Ishikawa (cell line): ENCODE measurements at regions not wholly inside any gene's neighbourhood (a gene's known extent, or its start where the extent isn't known, plus 50 kb on each side); places are given as distances from the start of the nearest gene placed in this dataset.

ENCODE experiments used
- CEBPB ChIP-seq: IDR thresholded peaks from 2 replicates; pipeline ENCODE4 v1.6.1; 2012
- CREB1 ChIP-seq: IDR thresholded peaks from 2 replicates; pipeline ENCODE4 v1.6.1; 2012; ENCODE audit warnings: low read depth
- EGR1 ChIP-seq: IDR thresholded peaks from 2 replicates; pipeline ENCODE4 v1.6.1; 2012
- EP300 ChIP-seq: IDR thresholded peaks from 2 replicates; pipeline ENCODE4 v1.6.1; 2012; ENCODE audit warnings: borderline replicate concordance
- FOXM1 ChIP-seq: IDR thresholded peaks from 2 replicates; pipeline ENCODE4 v1.6.1; 2012; ENCODE audit warnings: low read depth, borderline replicate concordance
- MAX ChIP-seq: IDR thresholded peaks from 2 replicates; pipeline ENCODE4 v1.6.1; 2012
- NFIC ChIP-seq: IDR thresholded peaks from 2 replicates; pipeline ENCODE4 v1.6.1; 2012
- RAD21 ChIP-seq: IDR thresholded peaks from 2 replicates; pipeline ENCODE4 v1.6.1; 2012; ENCODE audit warnings: low read depth
- REST ChIP-seq: IDR thresholded peaks from 2 replicates; pipeline ENCODE4 v1.6.1; 2012; ENCODE audit warnings: low read depth, mild to moderate bottlenecking
- TAF1 ChIP-seq: IDR thresholded peaks from 2 replicates; pipeline ENCODE4 v1.6.1; 2012; ENCODE audit warnings: low read depth, mild to moderate bottlenecking
- TCF12 ChIP-seq: IDR thresholded peaks from 2 replicates; pipeline ENCODE4 v1.6.1; 2012; ENCODE audit warnings: low read depth
- TEAD4 ChIP-seq: IDR thresholded peaks from 2 replicates; pipeline ENCODE4 v1.6.1; 2012
- USF1 ChIP-seq: IDR thresholded peaks from 2 replicates; pipeline ENCODE4 v1.6.1; 2012
- YY1 ChIP-seq: IDR thresholded peaks from 2 replicates; pipeline ENCODE4 v1.6.1; 2012; ENCODE audit warnings: low read depth
- ZBTB7A ChIP-seq: IDR thresholded peaks from 2 replicates; pipeline ENCODE4 v1.6.1; 2012; ENCODE audit warnings: low read depth

- TF ChIP-seq FOXM1 = no peak
- TF ChIP-seq YY1 = no peak
- no peak for TF ChIP-seq MAX
- no peak for TF ChIP-seq USF1
- no peak for TF ChIP-seq TAF1
Observed at GRCh38 chr7:109049366-109049765, 479.7 kb downstream of the DNAJB9 start.

- TF ChIP-seq NFIC (no peak), REST (no peak), ZBTB7A (no peak), TCF12 (no peak), EGR1 (no peak), FOXM1 (no peak), USF1 (no peak), CEBPB (no peak), TAF1 (no peak), YY1 (no peak), RAD21 (no peak), EP300 (no peak), TEAD4 (no peak), MAX (no peak), CREB1 (no peak)
Observed at GRCh38 chr7:109059089-109059488, 489.4 kb downstream of the DNAJB9 start.

- TF ChIP-seq TCF12 = no peak
- TF ChIP-seq ZBTB7A = no peak
Observed at GRCh38 chr7:109062798-109063197, 493.1 kb downstream of the DNAJB9 start.

GRCh38 chr7:109073543-109073942, 503.9 kb downstream of the DNAJB9 start:
- no peak for TF ChIP-seq TEAD4
- TF ChIP-seq USF1 = no peak
- no peak for TF ChIP-seq RAD21
- TF ChIP-seq CEBPB = no peak
- no peak for TF ChIP-seq YY1
- TF ChIP-seq ZBTB7A = no peak
- no peak for TF ChIP-seq FOXM1
- TF ChIP-seq TCF12 = no peak
- TF ChIP-seq REST = no peak
- no peak for TF ChIP-seq EP300
- TF ChIP-seq EGR1 = no peak
- TF ChIP-seq CREB1 = no peak
- no peak for TF ChIP-seq TAF1
- TF ChIP-seq NFIC = no peak
- TF ChIP-seq MAX = no peak

- TF ChIP-seq FOXM1 (no peak), USF1 (no peak), CEBPB (no peak), MAX (no peak), EP300 (no peak), TEAD4 (no peak), REST (no peak), TCF12 (no peak), TAF1 (no peak), EGR1 (no peak), CREB1 (no peak), NFIC (no peak), RAD21 (no peak), ZBTB7A (no peak)
Observed at GRCh38 chr7:109076396-109076972, 506.8 kb downstream of the DNAJB9 start.
